HG03521 (cell line): ENCODE measurements at regions not wholly inside any gene's neighbourhood (a gene's known extent, or its start where the extent isn't known, plus 50 kb on each side); places are given as distances from the start of the nearest gene placed in this dataset.
A peak's percentile ranks its signal among the peaks of the same experiment; 100 is the strongest.
"Not testable (repeated sequence)": the region's sequence is repeated elsewhere in the genome, so short reads cannot be mapped to it uniquely, and the experiment has no call there.

Experiments used
- ATAC-seq: cut with Tn5 transposase; IDR thresholded peaks from one replicate; pipeline ENCODE4 v1.9.1; 2021; ENCODE audit warnings: mild to moderate bottlenecking, moderate library complexity; ENCODE audit not compliant: unreplicated experiment

DNA sequence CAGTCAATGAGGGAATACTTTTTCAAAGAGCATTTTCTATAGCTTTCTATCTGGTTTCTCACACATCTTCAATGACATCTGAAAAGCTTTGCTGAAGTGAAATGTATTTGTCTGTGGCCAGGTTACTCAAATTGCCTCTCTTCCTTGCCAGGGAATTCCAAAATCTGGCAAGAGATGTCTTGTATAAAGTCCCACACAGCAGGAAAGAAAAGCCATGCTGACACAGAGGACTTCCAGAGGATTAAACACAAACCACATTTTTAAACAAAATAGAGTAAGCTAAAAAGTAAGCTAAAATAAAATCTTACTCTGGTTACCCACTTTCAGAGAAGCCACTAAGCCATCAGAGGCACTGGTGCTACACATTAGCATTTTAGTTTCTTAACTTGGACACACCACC lies 93.1 kb upstream of the BCAR3 start:
- no peak for ATAC-seq

DNA sequence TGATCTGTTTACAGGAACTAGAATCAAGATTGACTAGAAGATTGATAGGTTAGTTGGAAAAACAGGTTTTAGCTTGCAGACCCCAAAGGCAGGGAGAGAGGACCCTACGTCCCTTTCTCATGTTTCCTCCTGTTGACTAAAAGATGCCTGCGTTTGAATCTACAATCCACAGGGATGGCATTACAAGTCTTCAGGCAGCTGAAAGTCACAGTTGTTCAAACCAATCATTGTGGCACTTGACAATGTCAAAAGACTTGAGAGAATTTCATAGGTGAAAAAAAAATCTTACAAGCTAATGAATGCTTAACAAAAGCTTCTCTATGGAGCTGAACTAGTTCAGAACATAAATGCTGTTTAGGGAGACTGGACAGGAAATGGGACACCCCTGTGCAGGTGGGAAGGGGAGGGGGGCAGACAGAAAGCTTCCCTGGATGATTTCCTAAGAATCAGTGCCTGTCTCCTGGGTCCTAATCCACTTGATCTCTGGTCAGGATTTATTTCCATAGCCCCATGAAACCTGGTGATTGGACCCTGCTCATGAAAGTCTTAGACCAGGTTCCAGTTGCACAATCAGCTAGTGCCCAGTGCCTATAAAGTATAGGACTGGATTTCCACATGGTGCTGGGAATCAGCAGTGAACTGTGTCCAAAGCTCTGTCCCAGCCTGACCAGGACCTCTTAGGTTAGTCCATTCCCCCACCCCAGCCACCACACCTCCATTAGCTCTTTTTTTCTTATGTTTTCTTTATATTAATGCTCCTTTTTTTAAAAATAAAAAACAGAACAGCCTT lies 91.6 kb upstream of the BCAR3 start:
- ATAC-seq: no peak

DNA sequence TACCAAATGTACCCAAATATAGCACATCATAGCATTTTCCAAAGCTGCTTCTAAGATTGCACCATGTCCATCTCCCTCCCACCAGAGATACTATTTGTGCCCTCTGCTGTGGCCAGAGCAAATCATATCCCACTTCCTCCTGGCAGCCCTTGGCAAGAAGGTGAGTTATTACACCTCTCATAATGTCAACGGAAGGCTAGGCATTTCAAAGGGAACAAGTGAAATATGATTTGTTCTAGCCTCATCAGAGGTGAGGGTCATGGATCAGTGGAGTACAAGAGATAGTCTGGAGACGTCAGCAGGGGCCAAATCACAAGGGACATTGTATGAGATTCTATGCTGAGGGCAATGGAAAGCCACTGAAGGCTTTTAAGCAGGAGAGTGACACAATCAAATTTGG lies 90.2 kb upstream of the BCAR3 start:
- no peak for ATAC-seq

DNA sequence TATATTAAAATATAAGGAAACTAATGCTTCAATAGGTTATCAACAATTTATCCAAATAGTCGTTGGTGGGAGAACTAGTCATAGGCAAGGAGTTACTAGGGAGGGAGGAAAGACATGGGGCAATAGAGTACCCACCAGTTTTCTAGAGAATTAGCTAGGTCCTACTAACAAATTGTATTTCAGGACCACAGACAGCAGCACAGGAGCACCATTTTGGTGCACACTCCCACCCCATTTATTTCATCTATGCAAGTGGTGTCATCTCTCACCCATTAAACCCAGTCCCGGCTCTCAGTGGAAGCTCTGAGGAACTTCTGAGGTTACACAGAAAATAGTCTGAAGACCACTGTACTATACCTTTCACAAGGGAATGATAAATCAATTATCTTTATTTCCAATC lies 89.0 kb upstream of the BCAR3 start:
- no peak for ATAC-seq

DNA sequence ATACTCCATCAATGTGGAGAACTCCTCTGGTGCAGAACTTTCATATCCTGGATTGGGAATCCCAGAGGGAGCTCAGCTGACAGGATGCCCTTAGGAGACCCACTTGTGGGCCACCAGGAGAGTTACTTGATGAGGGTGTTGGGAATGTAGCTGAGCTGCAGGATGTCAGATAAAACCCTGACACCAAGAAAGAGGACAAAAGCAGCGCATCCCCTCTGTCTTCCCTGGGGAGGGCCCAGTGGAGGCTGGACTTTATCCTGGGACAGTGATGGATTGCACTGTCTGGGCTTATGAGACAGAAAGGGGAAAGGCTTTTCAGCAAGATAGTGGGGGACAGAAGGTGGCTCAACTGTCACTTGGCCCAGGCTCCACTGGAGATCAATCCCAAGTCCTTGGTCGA lies 88.1 kb upstream of the BCAR3 start:
- ATAC-seq: no peak

DNA sequence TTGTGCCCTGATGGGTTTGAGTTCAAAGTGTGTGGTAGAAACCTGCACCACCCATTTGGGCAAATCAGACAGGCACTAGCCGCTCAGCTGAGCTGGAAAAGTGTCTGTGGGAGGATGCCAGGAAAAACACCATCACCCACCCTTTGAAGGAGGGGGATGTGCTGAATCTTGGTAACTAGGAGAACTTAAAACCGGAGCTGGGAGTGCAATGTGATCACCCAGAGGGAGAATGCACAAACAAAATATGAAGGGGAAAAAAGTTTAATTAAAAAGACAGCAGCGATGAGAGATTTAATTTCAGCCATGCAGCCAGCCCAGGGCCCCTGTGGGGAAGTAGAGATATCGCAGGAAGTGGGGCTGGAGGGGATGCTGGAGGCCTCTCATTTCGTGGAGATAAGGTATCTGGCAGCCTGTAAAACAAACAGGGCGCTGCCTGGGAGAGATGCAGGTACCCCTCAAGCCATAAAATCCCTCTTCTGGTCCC lies 86.8 kb upstream of the BCAR3 start:
- ATAC-seq: no peak

DNA sequence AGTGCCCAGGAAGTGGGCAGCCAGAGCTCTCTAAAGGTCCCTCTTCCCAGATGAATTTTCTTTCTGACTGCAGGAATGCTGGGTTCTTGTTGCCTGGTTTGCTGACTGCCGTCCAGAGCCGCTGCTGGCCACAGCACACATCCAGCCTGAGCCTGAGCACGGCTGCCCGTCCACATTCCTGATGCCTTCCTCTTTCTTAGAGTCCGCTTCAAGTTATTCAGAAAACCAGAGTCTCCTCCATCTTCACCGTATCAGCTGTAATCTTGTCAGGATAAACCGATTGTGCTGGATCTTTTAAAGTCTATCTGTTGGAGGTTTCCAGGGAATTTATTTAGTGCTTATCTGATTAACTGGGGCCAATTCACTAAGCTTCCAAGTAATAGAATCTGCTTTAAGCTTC lies 84.8 kb upstream of the BCAR3 start:
- ATAC-seq: no peak

DNA sequence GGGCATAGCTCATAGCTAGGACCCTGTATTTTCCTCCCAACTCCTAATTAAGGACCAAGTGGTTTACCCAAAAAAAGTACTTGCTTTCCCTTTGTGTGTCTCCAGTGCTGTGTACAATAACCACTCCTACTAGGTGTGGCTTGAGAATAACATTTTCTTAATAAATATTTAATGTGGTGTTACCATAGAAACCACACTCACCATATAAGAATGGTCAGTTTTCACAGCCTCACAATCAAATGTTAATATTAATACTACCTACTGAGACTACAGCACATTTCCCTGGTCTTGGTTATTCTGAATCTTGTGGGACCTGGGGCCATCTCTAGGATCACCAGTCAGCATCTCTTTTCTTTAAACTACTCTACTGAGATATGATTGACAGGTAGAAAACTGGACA lies 83.5 kb upstream of the BCAR3 start:
- no peak for ATAC-seq

DNA sequence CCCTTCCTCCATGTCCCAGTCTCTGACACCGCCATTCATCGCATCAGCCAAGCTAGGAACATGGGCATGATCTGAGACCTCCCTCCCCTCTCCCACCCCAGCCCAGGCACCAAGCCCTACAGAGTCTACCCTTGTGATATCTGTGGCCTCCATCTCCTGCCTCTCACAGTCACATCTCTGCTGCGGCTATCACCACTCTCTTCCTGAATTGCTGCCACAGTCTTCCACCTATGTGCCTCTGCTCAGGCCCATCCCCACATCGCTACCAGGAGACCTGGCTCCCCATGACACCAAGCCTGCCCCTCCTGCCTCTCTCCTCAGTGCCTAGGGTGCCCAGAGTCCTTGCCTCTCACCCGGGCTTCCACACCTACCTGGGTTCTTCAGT lies 82.7 kb upstream of the BCAR3 start:
- ATAC-seq: no peak

DNA sequence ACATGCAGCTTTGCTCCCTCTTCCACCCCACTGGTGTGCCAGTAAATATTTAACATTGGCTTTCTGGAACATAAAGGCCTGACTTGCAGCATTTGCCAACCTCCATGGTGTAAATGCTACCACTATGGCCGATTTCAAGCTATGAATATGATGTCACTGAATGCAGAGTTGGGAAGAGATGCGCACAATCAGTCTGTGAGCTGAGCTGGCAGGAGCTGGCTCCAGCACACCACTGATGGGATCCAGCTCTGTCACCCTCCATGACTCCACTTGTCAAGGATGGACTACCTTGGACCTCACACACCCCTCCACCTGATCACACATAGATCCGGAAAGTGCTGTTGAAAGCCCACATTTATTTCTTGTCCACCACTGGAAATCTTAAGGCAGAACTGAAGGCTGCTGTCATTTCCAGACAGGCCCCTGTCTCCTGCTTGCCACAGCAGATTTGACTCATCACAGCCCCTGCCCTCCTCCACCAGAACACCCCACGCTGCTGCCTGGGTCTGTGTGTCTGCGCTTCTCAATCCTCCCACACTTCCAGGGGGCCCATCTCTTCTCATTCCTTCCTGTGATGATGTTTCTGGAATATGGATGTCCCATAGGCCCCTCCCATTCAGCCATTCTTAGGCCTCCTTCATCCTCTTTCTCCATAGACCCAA lies 82.2 kb upstream of the BCAR3 start:
- no peak for ATAC-seq

DNA sequence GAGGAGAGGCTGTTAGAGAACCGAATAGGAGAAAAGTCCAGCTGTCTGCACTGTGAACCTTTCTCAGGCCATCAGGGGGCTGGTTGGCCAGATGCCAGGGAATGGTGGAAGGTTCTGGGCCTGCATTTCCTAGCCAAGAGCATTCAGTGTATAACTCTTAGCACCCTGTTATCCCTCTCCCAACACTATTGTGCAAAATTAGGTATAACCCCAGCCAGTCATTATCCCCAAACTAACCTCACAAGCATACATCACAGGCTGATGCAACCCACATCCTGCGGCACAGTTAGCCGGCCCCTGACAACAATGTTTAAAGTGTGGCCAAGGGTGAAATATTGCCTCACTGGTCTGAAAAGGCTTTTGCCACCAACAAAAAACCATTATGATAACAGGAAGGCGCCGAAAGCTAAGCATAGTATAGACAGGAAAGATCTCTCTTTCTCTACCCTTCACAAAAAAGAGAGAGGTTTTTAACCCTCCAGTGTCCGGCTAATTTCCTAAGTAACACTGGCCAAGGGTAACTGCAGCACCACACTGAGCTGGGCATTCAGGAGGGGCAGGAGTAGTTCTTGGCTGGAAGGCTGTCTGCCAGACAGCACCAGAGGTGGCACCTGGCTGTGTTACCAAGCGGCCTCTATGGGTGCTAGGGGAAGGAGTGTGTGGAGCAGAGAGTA lies 77.3 kb upstream of the BCAR3 start:
- ATAC-seq: no peak

DNA sequence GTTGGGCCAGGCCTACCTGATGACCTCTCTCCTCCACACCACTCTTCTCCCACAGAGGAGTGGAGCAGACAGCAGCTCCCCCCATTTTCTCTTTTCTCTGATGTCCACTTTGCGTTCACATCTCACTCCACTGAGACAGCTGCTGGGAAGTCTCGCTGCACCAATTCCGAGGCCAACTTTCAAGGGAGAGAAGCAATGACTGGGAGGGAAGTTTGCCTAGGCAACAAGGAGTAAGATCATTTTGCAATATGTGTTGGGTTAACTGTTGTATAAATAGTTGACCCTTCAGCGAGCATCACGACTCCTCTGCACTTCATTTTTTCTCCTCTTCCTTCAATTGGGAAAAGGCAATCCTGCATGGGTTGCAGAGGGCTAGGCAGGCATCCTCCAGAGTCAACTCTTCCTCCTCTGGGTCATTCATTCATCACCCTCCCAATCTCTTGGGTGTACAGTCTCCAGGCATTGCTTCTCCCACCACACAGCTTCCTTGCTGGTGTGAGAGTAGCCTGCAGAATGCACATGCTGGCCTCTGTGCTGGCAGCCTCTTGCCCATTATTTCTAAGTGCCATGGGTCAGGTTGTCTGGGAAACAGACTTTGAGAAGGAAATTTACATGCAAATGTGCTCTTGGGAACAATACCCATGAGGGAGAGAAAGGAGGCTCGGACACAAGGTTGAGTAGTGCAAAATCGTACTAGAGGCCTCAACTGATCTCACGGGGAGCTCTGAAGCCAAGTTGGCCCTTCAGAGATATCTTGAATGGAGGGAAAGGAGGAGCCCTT lies 75.8 kb upstream of the BCAR3 start:
- no peak for ATAC-seq

DNA sequence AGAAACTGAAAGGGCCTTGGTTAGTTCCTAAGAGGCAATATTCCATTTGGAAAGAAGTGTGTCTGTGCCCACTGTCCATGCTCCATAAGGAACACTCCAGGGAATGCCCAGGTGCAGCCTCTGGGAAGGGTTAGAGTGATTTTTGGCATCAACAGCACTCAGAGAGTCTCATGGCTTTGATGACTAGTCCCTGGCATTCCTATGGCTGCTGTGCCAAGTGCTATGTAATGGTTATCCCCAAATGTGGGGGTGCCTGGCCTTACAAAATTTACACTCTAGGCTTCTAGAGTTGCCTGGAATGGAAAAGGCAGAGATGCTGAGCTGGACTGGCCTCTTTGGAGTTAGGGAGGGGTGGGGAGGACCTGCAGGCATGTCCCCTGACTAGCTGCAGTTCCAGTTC lies 75.0 kb upstream of the BCAR3 start:
- ATAC-seq: no peak

DNA sequence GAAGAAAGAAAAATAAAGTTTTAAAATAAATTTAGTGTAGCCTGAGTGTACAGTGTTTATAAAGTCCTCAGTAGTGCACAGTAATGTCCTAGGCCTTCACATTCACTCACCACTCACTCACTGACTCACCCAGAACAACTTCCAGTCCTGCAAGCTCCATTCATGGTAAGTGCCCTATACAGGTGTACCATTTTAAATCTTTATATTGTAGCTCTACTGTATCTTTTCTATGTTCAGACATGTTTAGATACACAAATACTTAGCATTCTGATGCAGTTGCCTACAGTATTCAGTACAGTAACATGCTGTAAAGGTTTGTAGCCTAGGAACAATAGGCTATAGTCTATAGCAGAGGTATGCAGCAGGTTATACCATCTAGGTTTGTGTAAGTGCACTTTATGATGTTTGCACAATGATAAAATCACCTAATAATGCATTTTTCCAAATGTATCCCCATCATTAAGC lies 73.6 kb upstream of the BCAR3 start:
- ATAC-seq: not testable (repeated sequence)

DNA sequence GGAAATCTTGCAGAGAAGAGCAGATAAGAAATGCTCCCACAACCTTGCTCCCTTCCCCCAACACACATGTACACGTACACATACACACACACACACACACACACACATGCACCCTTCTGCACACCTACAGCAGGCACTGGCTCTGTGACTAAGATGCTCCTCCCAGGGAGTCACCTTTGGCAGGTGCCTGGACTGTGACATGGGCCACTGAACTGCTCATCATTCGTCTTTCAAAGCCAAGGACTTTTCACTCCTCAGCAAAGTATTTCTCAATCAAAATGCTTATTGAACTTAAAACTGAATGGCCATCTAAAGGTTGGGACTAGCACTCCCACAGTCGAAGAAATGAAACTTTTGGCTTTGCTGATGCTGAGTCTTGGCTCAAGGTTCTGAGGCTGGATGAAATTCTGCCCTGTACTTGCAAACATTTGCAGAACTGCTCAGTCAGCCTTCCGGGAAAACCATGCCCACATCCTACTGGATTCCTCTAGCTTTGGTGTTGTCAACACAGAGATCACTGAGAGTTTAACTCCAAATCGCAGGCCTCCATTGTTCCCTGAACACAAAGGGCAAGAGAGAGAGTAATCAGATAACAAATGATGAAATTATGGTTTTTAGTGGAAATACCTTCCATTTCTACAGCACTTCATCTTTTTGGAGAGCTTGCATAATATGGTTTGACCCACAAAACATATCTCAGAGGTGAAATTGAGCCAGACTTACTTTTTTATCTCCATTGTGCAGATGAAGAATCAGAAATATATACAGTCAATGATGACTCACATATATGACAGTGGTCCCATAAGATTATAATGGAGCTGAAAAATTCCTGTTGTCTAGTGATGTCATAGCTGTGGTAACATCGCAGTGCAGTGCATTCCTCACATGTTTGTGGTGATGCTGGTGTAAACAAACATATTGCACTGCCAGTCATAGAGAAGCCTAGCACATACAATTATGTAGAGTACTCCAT lies 72.4 kb upstream of the BCAR3 start:
- ATAC-seq: no peak

DNA sequence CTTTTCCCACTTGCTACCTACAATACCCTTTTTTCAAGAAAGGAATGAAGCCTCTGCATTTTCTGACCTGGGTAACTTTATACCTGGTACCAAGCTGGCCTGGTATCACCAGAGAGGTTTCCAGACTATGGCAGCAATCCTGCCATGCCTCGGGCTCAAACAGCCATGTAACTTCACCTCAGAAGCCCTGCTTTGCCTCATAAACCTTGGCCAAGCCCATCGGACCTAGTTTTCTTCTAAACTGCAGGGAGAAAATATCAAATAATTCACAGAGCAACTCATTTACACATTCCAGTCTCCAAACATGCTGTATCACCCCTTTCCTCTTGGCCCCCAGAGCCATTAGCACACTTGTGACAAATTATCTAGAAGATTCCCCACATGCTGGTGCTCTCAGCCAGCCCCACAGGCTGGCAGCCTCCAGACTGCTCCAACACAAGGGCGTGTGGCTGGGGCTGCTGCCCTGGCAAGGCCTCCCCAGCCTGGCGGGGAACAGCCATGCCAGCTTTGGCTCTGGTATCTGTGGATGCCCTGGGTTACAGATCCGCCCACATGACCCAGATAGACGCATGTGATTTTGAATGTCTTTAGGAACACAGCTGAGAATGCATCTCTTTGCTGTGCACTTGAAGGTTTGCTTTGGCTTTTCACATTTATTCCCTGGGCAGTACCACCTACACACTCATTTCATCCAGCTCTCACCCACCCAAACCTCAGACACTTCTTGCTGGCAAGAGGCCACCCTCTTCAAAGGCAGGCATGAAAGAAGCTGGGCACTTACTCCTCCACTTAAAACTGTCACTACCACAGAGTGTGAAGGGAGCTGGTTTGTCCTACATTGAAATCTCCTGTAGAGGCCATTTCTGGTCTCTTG lies 70.0 kb upstream of the BCAR3 start:
- no peak for ATAC-seq

DNA sequence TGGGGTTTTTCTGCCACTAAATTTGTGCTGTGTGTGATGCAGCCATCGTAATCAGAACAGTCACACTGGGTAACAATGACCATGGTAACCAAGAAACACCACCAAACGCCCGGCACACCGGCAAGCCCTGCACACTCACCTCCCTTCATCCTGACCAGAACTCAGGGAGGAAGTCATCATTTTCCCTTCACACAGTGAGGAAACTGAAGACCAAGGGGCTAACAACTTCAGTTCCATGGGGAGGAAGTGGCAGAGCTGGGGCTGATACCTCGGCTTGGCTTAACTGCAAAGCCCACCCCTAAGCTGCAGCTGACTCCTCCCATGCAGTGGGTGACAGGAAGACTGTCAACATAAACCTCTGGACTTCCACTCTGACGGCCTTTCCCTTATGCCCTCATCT lies 69.3 kb upstream of the BCAR3 start:
- ATAC-seq: peak; percentile 52

DNA sequence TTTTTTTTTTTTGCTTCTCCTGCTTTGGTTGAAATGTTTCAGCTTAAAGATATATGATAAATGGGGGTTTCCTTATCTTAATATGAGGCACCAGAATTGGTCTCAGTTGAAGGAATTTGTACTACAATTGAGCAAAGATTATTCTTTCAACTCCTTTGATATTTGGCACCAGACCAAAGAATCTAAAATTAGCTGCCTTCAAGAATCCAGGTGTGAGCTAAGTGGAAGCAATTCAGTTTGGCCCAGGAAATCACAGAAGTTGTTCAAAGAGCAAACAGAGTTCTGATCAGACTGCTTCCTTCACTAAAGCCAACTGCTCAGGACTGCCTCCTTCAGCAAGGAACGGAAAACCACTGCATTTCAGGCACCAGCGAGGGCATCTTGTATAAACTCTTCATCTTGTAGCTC lies 68.3 kb upstream of the BCAR3 start:
- ATAC-seq: no peak

DNA sequence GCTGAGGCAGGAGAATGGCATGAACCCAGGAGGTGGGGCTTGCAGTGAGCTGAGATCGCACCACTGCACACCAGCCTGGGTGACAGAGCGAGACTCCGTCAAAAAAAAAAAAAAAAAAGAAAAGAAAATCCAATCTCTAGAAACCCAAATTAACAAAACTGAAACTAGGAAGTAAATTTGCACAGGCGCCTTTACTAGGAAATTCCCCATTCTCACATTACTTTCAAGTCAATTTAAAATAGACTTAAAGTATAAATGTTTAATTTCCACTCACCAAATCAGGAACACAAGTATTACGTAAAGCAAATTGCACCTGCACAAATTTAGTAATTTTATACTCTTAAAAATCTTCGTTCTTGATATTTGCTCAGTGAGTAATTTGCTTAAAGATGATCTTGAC lies 67.8 kb upstream of the BCAR3 start:
- no peak for ATAC-seq
